Thyroid gland (tissue), 4 donors: ENCODE measurements at regions not wholly inside any gene's neighbourhood (a gene's known extent, or its start where the extent isn't known, plus 50 kb on each side); places are given as distances from the start of the nearest gene placed in this dataset.

ENCODE experiments used
- DNase-seq, 2 donors: peaks; one replicate each; pipeline ENCODE4 v3.0.0-alpha.2; 2019
- H3K27ac ChIP-seq, 3 donors: fragments of 200-600 bp; sonication (generic); 1 replicate in 2 of 3; 2 replicates in 1 of 3; pipeline ENCODE4 v1.5.1; 2016 to 2019; ENCODE audit warnings: mild to moderate bottlenecking in 1 of 3, moderate library complexity in 1 of 3
- H3K27me3 ChIP-seq: fragments of 200-600 bp; sonication (generic); one replicate; pipeline ENCODE4 v1.5.1; 2019
- H3K36me3 ChIP-seq, 2 donors: fragments of 200-600 bp; sonication (generic); one replicate each; pipeline ENCODE4 v1.5.1; 2016 to 2019
- H3K4me1 ChIP-seq, 2 donors: fragments of 200-600 bp; sonication (generic); one replicate each; pipeline ENCODE4 v1.5.1; 2017 to 2019
- H3K4me3 ChIP-seq, 3 donors: fragments of 200-600 bp; sonication (generic); replicated peaks in 1 of 3; 1 replicate in 2 of 3; 2 replicates in 1 of 3; pipeline ENCODE4 v1.5.1; 2016; ENCODE audit warnings: mild to moderate bottlenecking in 1 of 3
- H3K9me3 ChIP-seq: fragments of 200-600 bp; sonication (generic); one replicate; pipeline ENCODE4 v1.5.1; 2017
- POLR2A ChIP-seq, 2 donors: fragments of 450-650 bp; IDR thresholded peaks; one replicate each; pipeline ENCODE4 v1.6.1; 2017; ENCODE audit warnings: antibody characterized with exemption in 2 of 2, mild to moderate bottlenecking in 2 of 2, moderate library complexity in 1 of 2
- WGBS, 2 donors: methylation state at CpG; one replicate each; pipeline ENCODE4 v1.1.5; 2017; 5-methylcytosine and 5-hydroxymethylcytosine counted together
- intact Hi-C: fragments of 100-400 bp; cut with DNase I; formaldehyde crosslinking; loops from one replicate; pipeline ENCODE4 v1.15.1; 2023
- TF ChIP-seq, protein P1 (sequence below), 6 experiments: fragments of 200-600 bp in 3 of 6; fragments of 450-650 bp in 3 of 6; sonication (generic) in 3 of 6; IDR thresholded peaks; one replicate each; pipeline ENCODE4 v1.5.1; 2016 to 2019; ENCODE audit warnings: antibody characterized with exemption in 6 of 6, mild to moderate bottlenecking in 2 of 6, inconsistent platforms in 1 of 6, moderate library complexity in 1 of 6

DNA sequence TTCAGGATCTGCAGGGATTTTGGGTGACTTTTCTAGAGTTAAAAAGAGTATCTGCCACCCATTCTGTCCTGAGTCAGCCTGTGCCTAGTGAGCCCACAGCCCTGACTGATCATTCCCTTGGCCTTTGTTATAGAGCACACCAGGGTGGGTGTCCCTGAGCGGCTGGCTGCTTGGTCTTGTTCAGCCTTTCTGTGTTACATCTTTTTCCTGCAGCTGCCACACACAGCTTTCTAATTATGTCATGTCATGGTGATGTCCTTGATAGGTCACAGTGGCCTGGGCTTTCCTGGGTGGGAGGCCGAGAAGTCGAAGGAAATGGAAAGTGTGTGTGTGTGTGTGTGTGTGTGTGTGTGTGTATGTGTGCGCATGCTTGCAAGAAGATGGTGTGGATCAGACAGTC lies 293.2 kb upstream of the CRY1 start:
- intact Hi-C loops, result no loop called here

GRCh38 chr12:107388263-107388662 lies 294.9 kb upstream of the CRY1 start:
- Histone ChIP-seq H3K27ac (no peak overlapping the region), H3K4me1 (peaks cover 5 to 9% of the 10 kb centered on the region in 2 donors), H3K36me3 (no peaks in the 10 kb centered on the region), H3K9me3 (no peaks in the 10 kb centered on the region), H3K4me3 (no peak overlapping the region), H3K27me3 (no peaks in the 10 kb centered on the region)
- TF ChIP-seq, protein P1, sequence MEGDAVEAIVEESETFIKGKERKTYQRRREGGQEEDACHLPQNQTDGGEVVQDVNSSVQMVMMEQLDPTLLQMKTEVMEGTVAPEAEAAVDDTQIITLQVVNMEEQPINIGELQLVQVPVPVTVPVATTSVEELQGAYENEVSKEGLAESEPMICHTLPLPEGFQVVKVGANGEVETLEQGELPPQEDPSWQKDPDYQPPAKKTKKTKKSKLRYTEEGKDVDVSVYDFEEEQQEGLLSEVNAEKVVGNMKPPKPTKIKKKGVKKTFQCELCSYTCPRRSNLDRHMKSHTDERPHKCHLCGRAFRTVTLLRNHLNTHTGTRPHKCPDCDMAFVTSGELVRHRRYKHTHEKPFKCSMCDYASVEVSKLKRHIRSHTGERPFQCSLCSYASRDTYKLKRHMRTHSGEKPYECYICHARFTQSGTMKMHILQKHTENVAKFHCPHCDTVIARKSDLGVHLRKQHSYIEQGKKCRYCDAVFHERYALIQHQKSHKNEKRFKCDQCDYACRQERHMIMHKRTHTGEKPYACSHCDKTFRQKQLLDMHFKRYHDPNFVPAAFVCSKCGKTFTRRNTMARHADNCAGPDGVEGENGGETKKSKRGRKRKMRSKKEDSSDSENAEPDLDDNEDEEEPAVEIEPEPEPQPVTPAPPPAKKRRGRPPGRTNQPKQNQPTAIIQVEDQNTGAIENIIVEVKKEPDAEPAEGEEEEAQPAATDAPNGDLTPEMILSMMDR (IDR thresholded peaks at IDR 0.05), result no peak
- TF ChIP-seq POLR2A (IDR thresholded peaks at IDR 0.05), result no peak
- WGBS, 2 donors, result 94 to 95% methylated on average over 1 of the region's 1 CpG
- intact Hi-C loops, result no loop called here
- no peak for DNase-seq

More for the DNA sequence above, 293.2 kb upstream of the CRY1 start:
- H3K27ac ChIP-seq, result no peak overlapping the region
- TF ChIP-seq POLR2A (IDR thresholded peaks at IDR 0.05), result no peak
- TF ChIP-seq, protein P1 (IDR thresholded peaks at IDR 0.05), result no peak
- no peak overlapping the region for H3K4me3 ChIP-seq
- no peaks in the 10 kb centered on the region for H3K27me3 ChIP-seq
- no peak for DNase-seq
- H3K9me3 ChIP-seq, result no peaks in the 10 kb centered on the region
- WGBS, 2 donors, result 91 to 93% methylated on average over 4 of the region's 4 CpGs
- H3K36me3 ChIP-seq, result no peaks in the 10 kb centered on the region
- peaks cover 5 to 9% of the 10 kb centered on the region in 2 donors for H3K4me1 ChIP-seq

GRCh38 chr12:107390414-107390813 lies 295.2 kb upstream of the PWP1 start:
- no peaks in the 10 kb centered on the region for H3K27me3 ChIP-seq
- H3K4me3 ChIP-seq, result no peak overlapping the region
- no peak for TF ChIP-seq POLR2A (IDR thresholded peaks at IDR 0.05)
- TF ChIP-seq, protein P1 (IDR thresholded peaks at IDR 0.05), result no peak
- H3K4me1 ChIP-seq, result peaks cover 4 to 5% of the 10 kb centered on the region in 2 donors
- H3K36me3 ChIP-seq, result no peaks in the 10 kb centered on the region
- WGBS, 2 donors, result 74 to 85% methylated on average over 2 of the region's 2 CpGs
- no peak for DNase-seq
- H3K9me3 ChIP-seq, result no peaks in the 10 kb centered on the region
- intact Hi-C loops, result no loop called here
- no peak overlapping the region for H3K27ac ChIP-seq

DNA sequence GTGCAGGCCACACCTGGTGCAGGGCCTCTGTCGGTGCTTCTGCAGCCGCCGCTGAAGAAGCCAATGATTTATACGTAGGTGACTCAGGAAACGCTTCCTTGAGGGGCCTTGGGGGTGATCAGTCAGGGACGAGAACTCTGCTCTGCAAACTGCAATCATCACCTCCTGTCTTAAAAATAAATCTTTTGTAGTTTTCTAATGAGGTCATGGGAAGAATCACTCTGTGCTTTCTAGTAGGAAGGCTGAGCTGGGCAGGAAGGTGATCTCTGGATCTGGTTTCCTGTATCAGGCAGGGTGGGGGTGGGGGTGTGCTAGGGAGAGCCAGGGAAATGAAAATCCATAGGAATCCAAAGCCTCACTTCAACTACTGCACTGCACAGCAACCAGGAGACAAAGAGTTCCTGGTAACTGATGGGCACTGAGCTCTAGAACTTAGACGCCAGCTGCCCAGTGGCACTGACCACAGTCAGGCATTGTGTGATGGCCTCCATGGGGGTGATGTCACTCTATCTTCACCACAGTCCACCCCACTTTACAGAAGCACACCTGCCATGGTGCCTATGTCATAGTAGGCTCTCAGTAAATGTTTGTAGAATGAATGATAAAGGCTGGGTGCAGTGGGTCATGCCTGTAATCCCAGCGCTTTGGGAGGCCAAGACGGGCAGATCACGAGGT lies 292.4 kb upstream of the PWP1 start:
- Histone ChIP-seq H3K9me3 (no peaks in the 10 kb centered on the region), H3K36me3 (no peaks in the 10 kb centered on the region), H3K4me1 (peaks cover 9 to 26% of the 10 kb centered on the region in 2 donors), H3K27me3 (no peaks in the 10 kb centered on the region), H3K4me3 (no peak overlapping the region), H3K27ac (no peak overlapping the region)
- WGBS, 2 donors, result 82 to 96% methylated on average over 10 of the region's 10 CpGs
- intact Hi-C loops, result no loop called here
- no peak for DNase-seq
- TF ChIP-seq POLR2A (IDR thresholded peaks at IDR 0.05), result no peak
- TF ChIP-seq, protein P1 (IDR thresholded peaks at IDR 0.05), result no peak

DNA sequence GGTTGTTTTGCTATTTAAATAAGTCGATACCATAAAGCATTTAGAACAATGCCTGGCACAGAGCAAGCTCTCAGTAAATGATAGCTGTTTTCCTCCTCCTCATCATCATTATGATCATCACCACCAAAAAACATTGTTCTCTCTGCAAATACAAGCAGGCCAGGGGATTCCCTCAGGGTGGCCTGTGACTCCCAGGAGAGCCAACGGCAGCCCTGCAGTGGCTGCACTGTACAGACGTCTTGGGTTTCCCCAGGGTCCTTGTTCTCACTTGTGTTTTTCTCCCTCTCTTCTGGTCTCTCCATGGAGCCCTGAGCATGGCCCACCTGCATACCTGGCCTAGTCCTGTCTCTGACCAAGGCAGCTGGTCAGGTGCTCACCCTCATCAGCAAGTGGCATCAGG lies 290.9 kb upstream of the PWP1 start:
- H3K27ac ChIP-seq, result peak overlapping the region in 1 of 3 donors; percentile 4
- no peaks in the 10 kb centered on the region for H3K9me3 ChIP-seq
- no peak for DNase-seq
- H3K27me3 ChIP-seq, result no peaks in the 10 kb centered on the region
- H3K4me1 ChIP-seq, result peaks cover 21 to 37% of the 10 kb centered on the region in 2 donors
- WGBS, 2 donors, result 68 to 89% methylated on average over 3 of the region's 3 CpGs
- no peaks in the 10 kb centered on the region for H3K36me3 ChIP-seq
- no peak overlapping the region for H3K4me3 ChIP-seq
- TF ChIP-seq, protein P1 (IDR thresholded peaks at IDR 0.05), result no peak
- TF ChIP-seq POLR2A (IDR thresholded peaks at IDR 0.05), result no peak
- intact Hi-C loops, result no loop called here
